Left renal cortex interstitium (tissue), 4 donors: ENCODE measurements at regions not wholly inside any gene's neighbourhood (a gene's known extent, or its start where the extent isn't known, plus 50 kb on each side); places are given as distances from the start of the nearest gene placed in this dataset.
"Not testable (repeated sequence)": the region's sequence is repeated elsewhere in the genome, so short reads cannot be mapped to it uniquely, and the experiment has no call there.

ENCODE experiments used
- DNase-seq, 4 donors: peaks; one replicate each; pipeline ENCODE4 v3.0.0-alpha.2; 2013; ENCODE audit warnings: low read depth in 4 of 4, low spot score in 2 of 4, missing footprints in 1 of 4

- no peak for DNase-seq
Measured at GRCh38 chr11:23318670-23319069, 458.4 kb upstream of the CCDC179 start.

- no peak for DNase-seq
Measured at GRCh38 chr11:23320131-23320530, 459.9 kb upstream of the CCDC179 start.

GRCh38 chr11:23335586-23335985 is 475.3 kb upstream of the CCDC179 start:
- not testable (repeated sequence) for DNase-seq

GRCh38 chr11:23336961-23337360 is 476.7 kb upstream of the CCDC179 start:
- no peak for DNase-seq

GRCh38 chr11:23353611-23354010 is 493.3 kb upstream of the CCDC179 start:
- DNase-seq = no peak

- no peak for DNase-seq
Measured at GRCh38 chr11:23359297-23359696, 499.0 kb upstream of the CCDC179 start.

GRCh38 chr11:23364076-23364475 is 503.8 kb upstream of the CCDC179 start:
- DNase-seq = no peak

- DNase-seq = no peak
Measured at GRCh38 chr11:23370580-23371275, 510.5 kb upstream of the CCDC179 start.

- DNase-seq = no peak
Measured at GRCh38 chr11:23377909-23378308, 517.6 kb upstream of the CCDC179 start.

GRCh38 chr11:23391031-23391430 is 530.8 kb upstream of the CCDC179 start:
- DNase-seq = no peak

GRCh38 chr11:23398052-23398451 is 537.8 kb upstream of the CCDC179 start:
- no peak for DNase-seq

GRCh38 chr11:23399995-23400394 is 539.7 kb upstream of the CCDC179 start:
- no peak for DNase-seq

- DNase-seq = no peak
Measured at GRCh38 chr11:23403210-23404185, 543.2 kb upstream of the CCDC179 start.

- no peak for DNase-seq
Measured at GRCh38 chr11:23404225-23405160, 544.2 kb upstream of the CCDC179 start.

- no peak for DNase-seq
Measured at GRCh38 chr11:23405350-23405937, 545.2 kb upstream of the CCDC179 start.

GRCh38 chr11:23406131-23406819 is 546.0 kb upstream of the CCDC179 start:
- DNase-seq = no peak

- DNase-seq = no peak
Measured at GRCh38 chr11:23413057-23413456, 552.8 kb upstream of the CCDC179 start.

- DNase-seq = no peak
Measured at GRCh38 chr11:23423104-23423503, 562.8 kb upstream of the CCDC179 start.

- no peak for DNase-seq
Measured at GRCh38 chr11:23423656-23424055, 563.4 kb upstream of the CCDC179 start.

- no peak for DNase-seq
Measured at GRCh38 chr11:23425381-23425780, 565.1 kb upstream of the CCDC179 start.
